Muscle of leg (tissue), 3 donors: ENCODE measurements at regions not wholly inside any gene's neighbourhood (a gene's known extent, or its start where the extent isn't known, plus 50 kb on each side); places are given as distances from the start of the nearest gene placed in this dataset.

Source experiments
- DNase-seq: peaks from one replicate; pipeline ENCODE4 v3.0.0; 2013
- H3K27ac ChIP-seq: one replicate; pipeline ENCODE4 v1.5.1; 2013; ENCODE audit warnings: mild to moderate bottlenecking, low read length, control low read depth
- H3K27me3 ChIP-seq: one replicate; pipeline ENCODE4 v1.6.1; 2013; ENCODE audit warnings: low read length; ENCODE audit not compliant: control insufficient read depth, insufficient read depth
- H3K36me3 ChIP-seq: one replicate; pipeline ENCODE4 v1.6.1; 2013; ENCODE audit warnings: low read length; ENCODE audit not compliant: control insufficient read depth, insufficient read depth
- H3K4me1 ChIP-seq: one replicate; pipeline ENCODE4 v1.6.1; 2013; ENCODE audit warnings: low read length; ENCODE audit not compliant: control insufficient read depth, insufficient read depth
- H3K4me3 ChIP-seq: one replicate; pipeline ENCODE4 v1.5.1; 2013; ENCODE audit warnings: low read length, control low read depth
- H3K9me3 ChIP-seq: replicated peaks from 2 replicates; pipeline ENCODE4 v1.6.1; 2013; ENCODE audit warnings: low read depth, low read length; ENCODE audit not compliant: control insufficient read depth
- WGBS: methylation state at CpG from one replicate; pipeline ENCODE4 v1.1.5; 2013; ENCODE audit warnings: missing lambda C conversion rate; ENCODE audit not compliant: insufficient coverage; 5-methylcytosine and 5-hydroxymethylcytosine counted together

DNA sequence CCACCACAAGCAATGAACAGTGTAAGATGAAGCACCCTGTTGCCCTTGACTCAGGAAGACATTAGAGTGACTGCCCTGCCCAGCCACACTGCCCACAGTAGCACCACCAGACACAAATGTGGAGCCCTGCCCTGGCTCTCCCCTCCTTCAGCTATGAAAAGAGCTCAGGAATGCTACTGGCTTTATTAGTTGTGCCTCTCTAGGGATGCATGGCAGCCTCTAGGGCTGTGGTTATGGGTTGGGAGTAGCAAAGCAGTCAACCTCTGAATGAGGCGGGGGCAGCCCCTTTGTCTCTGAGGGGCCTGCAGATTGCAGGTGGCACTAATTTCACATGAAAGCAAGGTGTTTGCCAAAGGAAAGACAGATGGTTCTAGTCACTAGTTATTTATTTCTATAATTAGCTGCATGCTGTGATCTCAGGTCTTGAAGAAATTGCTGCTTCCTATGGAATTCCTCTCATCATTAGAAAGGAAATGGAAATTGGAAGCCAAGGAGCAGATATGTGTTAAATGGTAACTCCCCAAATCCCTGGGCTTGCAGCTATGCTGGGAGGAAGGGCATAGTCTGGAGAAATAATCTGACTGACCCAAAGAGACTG is 259.4 kb downstream of the TLR4 start:
- no peaks in the 10 kb centered on the region for H3K36me3 ChIP-seq
- WGBS, result no CpG with 5 or more reads among the region's 1 CpG
- no peaks in the 10 kb centered on the region for H3K9me3 ChIP-seq
- DNase-seq, result no peak
- no peaks in the 10 kb centered on the region for H3K4me1 ChIP-seq
- H3K27me3 ChIP-seq, result no peaks in the 10 kb centered on the region
- no peak overlapping the region for H3K4me3 ChIP-seq
- no peak overlapping the region for H3K27ac ChIP-seq

DNA sequence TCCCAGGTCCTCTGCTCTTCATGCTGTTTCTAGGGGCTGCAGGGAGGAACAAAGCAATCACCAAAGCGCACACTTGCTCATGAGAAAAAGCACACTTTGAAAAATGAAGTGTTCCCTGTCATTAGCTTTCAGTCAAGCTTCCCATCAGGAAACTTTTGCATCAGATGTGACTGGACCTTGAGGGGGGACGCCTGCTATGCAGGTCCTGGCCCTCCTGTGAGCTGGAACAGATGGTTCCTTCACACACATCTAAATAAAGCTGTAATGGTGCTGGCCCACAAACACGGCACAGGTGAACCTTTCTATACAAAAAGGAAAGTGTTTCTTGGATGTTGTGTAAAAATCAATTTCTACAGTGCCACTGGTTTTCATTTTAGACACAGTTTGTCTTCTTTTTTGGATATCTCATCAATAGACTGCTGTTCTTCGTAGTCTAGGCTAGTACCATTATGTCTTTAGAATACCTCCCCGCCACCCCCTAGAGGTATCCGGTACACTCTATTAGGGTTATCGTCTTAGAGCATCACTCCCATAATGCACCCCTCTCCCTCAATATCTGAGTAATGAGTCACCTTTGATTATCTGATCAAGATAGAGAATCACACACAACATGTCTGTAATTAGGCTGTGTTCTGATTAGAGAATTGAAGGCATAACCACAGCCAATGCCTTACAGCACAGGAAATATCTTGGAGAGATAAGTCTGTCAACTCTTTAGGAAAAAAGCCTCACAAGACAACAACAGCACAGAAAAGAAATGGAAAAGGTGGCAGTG is 266.3 kb downstream of the TLR4 start:
- Histone ChIP-seq H3K4me3 (no peak overlapping the region), H3K27ac (no peak overlapping the region), H3K9me3 (no peaks in the 10 kb centered on the region), H3K27me3 (no peaks in the 10 kb centered on the region), H3K4me1 (no peaks in the 10 kb centered on the region), H3K36me3 (no peaks in the 10 kb centered on the region)
- no peak for DNase-seq
- WGBS, result 100% methylated on average over 3 of the region's 7 CpGs

DNA sequence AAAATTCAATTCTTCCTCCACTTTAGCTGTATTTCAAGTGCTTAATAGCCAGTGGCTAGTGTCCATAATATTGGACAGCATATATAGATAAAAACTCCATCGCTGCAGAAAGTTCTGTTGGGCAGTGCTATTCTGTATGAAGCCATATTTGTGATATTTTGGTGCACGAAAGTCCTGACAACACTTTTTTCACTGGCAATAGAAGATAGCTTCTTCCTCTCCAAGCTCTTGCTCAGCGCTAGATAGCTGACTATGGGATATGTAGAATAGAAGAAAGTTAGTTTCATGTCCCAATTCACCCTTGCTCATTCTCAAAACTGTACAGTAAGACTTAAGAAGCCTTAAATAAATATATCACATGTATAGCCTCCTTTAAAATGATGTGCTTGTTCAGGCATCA is 269.9 kb downstream of the TLR4 start:
- peak; percentile 40 for DNase-seq
- H3K4me1 ChIP-seq, result no peaks in the 10 kb centered on the region
- H3K9me3 ChIP-seq, result no peaks in the 10 kb centered on the region
- no peak overlapping the region for H3K4me3 ChIP-seq
- no peak overlapping the region for H3K27ac ChIP-seq
- no CpG with 5 or more reads among the region's 3 CpGs for WGBS
- no peaks in the 10 kb centered on the region for H3K27me3 ChIP-seq
- no peaks in the 10 kb centered on the region for H3K36me3 ChIP-seq

DNA sequence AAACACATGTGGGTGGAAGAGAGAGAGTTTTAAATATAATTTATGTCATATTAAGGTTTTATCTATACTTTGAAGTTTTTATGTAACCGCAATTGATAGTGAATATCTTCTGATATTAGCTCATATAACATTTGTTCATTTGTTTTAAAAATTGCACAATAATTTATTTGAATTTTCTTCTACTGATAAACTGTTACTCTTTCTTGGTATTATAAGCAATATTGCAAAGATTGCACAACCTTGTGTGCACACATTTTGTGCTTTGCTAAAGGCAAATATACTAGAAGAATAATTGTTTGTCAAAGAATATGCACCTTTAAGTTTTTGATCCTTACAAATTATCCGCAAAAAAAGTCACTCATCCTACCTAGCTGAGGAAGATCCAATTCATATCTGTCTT is 275.7 kb downstream of the TLR4 start:
- no CpG with 5 or more reads among the region's 2 CpGs for WGBS
- Histone ChIP-seq H3K4me3 (no peak overlapping the region), H3K4me1 (no peaks in the 10 kb centered on the region), H3K27ac (no peak overlapping the region), H3K27me3 (no peaks in the 10 kb centered on the region), H3K36me3 (no peaks in the 10 kb centered on the region), H3K9me3 (no peaks in the 10 kb centered on the region)
- DNase-seq, result no peak

DNA sequence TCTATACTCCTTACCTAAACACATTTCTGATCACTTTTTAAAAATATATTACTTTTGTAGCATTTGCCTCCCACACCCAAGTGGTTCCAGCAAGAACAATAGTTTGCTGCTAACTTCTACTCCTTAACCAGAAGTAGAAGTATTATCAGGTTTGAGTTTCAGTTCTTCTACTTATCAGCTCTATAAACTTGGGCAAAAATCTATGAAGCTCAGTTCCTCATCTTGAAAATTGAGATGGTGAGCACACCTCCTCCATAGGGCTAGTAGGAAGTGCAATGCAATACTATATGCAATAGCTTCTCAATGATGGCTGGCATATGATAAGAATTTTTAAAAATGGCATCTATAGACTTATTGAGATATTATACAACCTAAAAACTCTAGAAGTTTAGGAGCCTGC is 283.7 kb downstream of the TLR4 start:
- no peaks in the 10 kb centered on the region for H3K27me3 ChIP-seq
- DNase-seq, result no peak
- H3K9me3 ChIP-seq, result no peaks in the 10 kb centered on the region
- H3K36me3 ChIP-seq, result no peaks in the 10 kb centered on the region
- H3K27ac ChIP-seq, result no peak overlapping the region
- no peak overlapping the region for H3K4me3 ChIP-seq
- H3K4me1 ChIP-seq, result no peaks in the 10 kb centered on the region

DNA sequence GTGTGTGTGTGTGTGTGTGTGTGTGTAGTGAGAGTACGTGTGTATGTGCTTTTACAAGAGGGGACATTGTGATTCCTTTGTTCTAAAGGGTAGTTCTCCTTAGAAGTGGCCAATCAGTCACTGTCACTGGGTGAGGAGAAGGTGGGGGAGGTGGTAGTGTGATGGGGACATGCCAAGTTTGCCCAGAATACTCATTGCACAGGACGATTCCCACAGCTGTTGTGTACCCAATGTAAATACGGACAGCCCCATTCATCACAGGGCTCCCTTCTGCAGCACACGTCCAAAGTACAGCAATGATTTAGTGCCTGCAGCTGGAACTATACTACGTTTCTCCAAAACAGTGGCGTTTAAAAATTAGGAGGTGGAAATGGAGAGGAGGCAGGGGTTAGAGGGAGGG is 287.8 kb downstream of the TLR4 start:
- 30% methylated on average over 4 of the region's 6 CpGs for WGBS
- DNase-seq, result no peak
- H3K36me3 ChIP-seq, result no peaks in the 10 kb centered on the region
- no peaks in the 10 kb centered on the region for H3K27me3 ChIP-seq
- no peak overlapping the region for H3K4me3 ChIP-seq
- H3K27ac ChIP-seq, result no peak overlapping the region
- no peaks in the 10 kb centered on the region for H3K4me1 ChIP-seq
- H3K9me3 ChIP-seq, result no peaks in the 10 kb centered on the region

DNA sequence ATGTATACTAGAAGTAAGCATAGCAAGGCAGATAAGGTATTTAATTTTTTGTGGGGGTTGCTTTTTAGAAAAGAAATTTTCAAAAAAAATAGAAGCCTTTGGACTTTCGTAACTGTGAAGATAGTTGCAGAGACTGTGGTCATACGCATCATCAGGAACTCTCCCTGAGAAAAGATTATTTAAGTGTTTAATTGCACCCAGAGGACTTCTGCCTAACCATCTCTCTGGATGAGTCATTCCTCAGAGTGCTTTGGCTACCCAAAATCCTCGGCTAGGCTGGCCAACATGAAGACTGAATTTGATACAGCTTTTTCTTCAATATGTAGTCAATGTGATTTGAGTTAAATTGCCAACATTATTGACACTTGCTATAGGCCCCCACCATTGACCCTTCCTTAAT is 296.4 kb downstream of the TLR4 start:
- WGBS, result no CpG with 5 or more reads among the region's 3 CpGs
- no peak overlapping the region for H3K27ac ChIP-seq
- no peak for DNase-seq
- H3K4me3 ChIP-seq, result no peak overlapping the region
- no peaks in the 10 kb centered on the region for H3K36me3 ChIP-seq
- no peaks in the 10 kb centered on the region for H3K27me3 ChIP-seq
- H3K9me3 ChIP-seq, result no peaks in the 10 kb centered on the region
- H3K4me1 ChIP-seq, result no peaks in the 10 kb centered on the region

DNA sequence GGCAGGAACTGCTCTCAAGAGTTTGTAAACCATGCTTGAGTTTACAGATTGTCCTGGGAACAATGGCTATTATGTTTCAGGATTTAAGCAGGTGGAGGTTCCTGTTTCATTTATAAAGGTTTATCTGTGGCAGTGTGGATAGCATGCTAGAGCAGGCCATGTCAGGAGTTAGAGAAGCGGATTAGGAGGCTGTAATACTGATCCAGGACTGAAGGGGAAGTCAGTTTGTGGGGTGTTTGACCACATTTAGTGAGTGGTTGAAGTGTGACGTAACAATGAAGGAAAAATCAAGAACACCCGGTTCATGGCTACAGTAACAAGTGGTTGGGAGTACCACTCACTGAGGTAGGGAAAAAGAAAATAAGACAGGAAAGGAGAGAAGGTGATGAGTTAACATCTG is 299.0 kb downstream of the TLR4 start:
- Histone ChIP-seq H3K4me1 (no peaks in the 10 kb centered on the region), H3K27me3 (no peaks in the 10 kb centered on the region), H3K4me3 (no peak overlapping the region), H3K36me3 (no peaks in the 10 kb centered on the region), H3K27ac (no peak overlapping the region), H3K9me3 (no peaks in the 10 kb centered on the region)
- DNase-seq, result no peak
- WGBS, result 30% methylated on average over 3 of the region's 3 CpGs

DNA sequence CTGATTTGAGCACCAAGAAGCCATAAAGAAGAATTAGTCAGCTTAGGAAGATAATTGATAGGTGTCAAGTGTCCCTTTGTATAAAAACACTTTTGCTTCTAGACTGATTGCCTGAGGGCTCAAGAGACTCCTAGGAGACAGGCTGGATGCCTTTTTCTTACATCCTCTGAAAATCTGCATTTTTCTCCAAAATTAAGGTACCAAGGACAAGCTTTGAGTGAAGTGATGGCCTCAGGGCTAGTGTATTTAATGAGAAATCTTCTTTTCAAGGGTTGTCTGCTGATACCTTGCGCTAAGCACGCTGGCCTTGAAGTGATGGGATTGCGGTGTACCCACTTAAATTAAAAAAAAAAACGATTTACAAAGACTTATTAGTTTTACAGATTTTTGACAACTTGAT is 304.0 kb downstream of the TLR4 start:
- H3K4me1 ChIP-seq, result no peaks in the 10 kb centered on the region
- no CpG with 5 or more reads among the region's 4 CpGs for WGBS
- no peaks in the 10 kb centered on the region for H3K36me3 ChIP-seq
- no peaks in the 10 kb centered on the region for H3K27me3 ChIP-seq
- H3K4me3 ChIP-seq, result no peak overlapping the region
- H3K27ac ChIP-seq, result no peak overlapping the region
- H3K9me3 ChIP-seq, result no peaks in the 10 kb centered on the region
- no peak for DNase-seq

DNA sequence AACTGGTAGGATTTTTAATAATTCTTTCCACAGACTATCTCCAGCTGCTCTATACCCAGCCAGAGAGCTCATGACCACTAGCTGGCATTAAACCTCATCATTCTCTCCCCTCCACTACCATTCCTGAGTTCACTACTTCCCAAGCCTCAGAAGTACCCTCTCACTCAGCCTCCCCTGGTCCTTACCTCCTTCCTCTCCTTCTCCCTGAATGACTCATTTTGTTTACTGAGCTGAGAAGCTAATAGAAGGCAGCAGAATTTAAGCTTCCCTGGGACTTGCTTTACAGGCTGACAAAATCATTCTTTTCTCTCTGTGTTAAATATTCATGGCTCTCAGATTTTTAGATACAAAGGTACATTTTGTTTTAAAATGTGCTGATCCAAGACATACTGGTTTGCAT is 305.4 kb downstream of the TLR4 start:
- Histone ChIP-seq H3K9me3 (no peaks in the 10 kb centered on the region), H3K4me3 (no peak overlapping the region), H3K36me3 (no peaks in the 10 kb centered on the region), H3K27me3 (no peaks in the 10 kb centered on the region), H3K27ac (no peak overlapping the region), H3K4me1 (no peaks in the 10 kb centered on the region)
- no peak for DNase-seq
